ENCODE measurements at regions not wholly inside any gene's neighbourhood (a gene's known extent, or its start where the extent isn't known, plus 50 kb on each side); places are given as distances from the start of the nearest gene placed in this dataset.

DNA sequence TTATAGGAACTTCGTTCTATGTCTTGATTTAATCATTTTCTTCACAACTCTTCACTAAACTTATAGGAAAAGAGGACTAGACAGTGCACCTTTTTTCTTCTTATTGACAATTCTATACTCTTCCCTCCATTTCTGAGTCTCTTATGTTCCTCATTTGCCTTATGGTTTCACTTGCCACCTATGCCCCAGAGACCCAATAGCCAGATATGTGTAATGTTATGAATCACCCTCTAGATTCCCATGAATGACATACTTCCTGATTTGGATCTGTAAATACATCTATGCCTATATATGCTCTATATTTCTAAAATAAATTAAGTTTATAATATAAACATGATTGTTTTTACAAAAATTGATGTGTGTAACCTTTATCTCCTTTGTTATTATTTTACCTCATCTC, 514.1 kb upstream of the MEF2C start:
- ATAC-seq (peak; percentile 82), DNase-seq (no peak)
- Histone ChIP-seq H3K4me3 (no peak overlapping the region), H3K4me1 (no peaks in the 10 kb centered on the region), H3K9me3 (no peaks in the 10 kb centered on the region), H3K36me3 (no peaks in the 10 kb centered on the region), H3K27me3 (no peaks in the 10 kb centered on the region), H3K27ac (peak overlapping the region; percentile 44)
- intact Hi-C loops (cut with DNase I) = no loop called here
- TF ChIP-seq, protein P1, sequence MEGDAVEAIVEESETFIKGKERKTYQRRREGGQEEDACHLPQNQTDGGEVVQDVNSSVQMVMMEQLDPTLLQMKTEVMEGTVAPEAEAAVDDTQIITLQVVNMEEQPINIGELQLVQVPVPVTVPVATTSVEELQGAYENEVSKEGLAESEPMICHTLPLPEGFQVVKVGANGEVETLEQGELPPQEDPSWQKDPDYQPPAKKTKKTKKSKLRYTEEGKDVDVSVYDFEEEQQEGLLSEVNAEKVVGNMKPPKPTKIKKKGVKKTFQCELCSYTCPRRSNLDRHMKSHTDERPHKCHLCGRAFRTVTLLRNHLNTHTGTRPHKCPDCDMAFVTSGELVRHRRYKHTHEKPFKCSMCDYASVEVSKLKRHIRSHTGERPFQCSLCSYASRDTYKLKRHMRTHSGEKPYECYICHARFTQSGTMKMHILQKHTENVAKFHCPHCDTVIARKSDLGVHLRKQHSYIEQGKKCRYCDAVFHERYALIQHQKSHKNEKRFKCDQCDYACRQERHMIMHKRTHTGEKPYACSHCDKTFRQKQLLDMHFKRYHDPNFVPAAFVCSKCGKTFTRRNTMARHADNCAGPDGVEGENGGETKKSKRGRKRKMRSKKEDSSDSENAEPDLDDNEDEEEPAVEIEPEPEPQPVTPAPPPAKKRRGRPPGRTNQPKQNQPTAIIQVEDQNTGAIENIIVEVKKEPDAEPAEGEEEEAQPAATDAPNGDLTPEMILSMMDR (IDR thresholded peaks at IDR 0.05) = no peak

DNA sequence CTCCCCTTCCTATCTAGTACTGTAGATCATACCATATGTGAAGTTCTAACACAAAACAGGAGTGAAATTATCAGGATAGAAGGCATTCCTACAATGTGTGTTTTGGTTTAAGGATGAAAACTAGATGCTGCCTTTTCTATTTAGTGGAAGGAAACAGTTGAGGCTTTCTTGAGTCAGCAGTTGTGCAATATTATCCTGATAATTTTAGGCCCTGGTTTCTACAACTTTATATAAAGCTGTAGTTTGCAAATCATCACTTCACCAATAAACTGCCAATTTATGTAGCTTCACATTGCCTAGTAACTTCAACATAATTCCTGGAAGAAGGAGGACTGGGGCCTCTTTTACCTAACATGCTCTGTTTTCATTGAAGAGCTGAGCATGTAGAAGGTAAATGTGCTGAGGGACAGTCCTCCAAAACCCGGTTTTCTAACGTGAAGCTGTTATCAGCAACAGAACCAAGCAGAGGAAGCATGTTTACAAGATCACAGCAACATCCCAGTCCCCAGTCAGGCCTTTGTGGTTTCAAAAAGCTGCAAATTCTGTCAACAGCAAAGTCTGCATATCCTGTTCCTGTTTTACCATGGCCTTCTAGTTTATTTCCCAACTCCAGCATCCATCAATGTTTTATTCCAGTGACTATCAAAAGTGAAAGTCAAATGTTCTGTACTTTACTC, 513.4 kb upstream of the MEF2C start:
- TF ChIP-seq, protein P1 (IDR thresholded peaks at IDR 0.05) = no peak
- Histone ChIP-seq H3K4me1 (no peaks in the 10 kb centered on the region), H3K36me3 (no peaks in the 10 kb centered on the region), H3K27ac (peak overlapping the region; percentile 44), H3K9me3 (no peaks in the 10 kb centered on the region), H3K27me3 (no peaks in the 10 kb centered on the region), H3K4me3 (no peak overlapping the region)
- DNase-seq (no peak), ATAC-seq (peak; percentile 89)
- intact Hi-C loops (cut with DNase I) = no loop called here

DNA sequence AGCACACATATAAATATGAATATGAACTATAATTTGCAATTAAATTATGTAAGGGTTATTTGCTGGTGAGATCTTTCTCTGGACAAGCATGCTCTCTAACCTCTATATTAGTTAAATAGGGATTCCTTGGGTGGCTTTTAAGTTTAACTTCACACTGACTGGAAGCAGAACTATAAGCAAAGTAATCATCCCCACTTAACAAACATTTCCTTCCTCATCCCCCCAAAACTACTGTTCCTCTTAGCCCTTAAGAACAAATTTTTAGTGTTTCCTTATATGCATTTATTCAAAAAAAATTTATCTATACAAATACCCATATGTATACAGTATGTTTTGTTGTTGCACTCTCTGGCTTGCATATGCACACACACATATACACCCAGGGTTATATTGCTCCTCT, 512.1 kb upstream of the MEF2C start:
- H3K27ac ChIP-seq = no peak overlapping the region
- H3K9me3 ChIP-seq = no peaks in the 10 kb centered on the region
- H3K4me1 ChIP-seq = no peaks in the 10 kb centered on the region
- TF ChIP-seq, protein P1 (IDR thresholded peaks at IDR 0.05) = no peak
- ATAC-seq (no peak), DNase-seq (no peak)
- no peak overlapping the region for H3K4me3 ChIP-seq
- intact Hi-C loops (cut with DNase I) = no loop called here
- H3K27me3 ChIP-seq = no peaks in the 10 kb centered on the region
- no peaks in the 10 kb centered on the region for H3K36me3 ChIP-seq

DNA sequence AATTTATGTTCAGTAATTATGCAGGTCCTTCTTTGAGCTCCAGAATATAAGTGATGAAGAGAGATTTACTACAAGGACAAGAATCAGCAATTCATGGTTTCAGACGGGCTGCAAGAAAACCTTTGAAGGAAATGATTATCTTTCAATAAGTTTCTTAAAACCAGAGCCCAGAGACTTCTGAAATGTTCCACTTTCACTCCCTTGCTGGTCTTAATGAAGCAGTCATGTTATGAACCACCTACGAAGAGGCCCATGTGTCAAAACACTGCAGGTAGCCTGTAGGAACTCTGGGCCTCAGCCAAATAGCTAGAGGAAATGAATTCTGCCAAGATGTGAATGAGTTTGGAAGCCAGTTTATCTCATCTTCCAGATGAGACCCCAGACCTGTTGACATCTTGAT, 505.9 kb upstream of the MEF2C start:
- Histone ChIP-seq H3K27ac (no peak overlapping the region), H3K4me3 (no peak overlapping the region), H3K36me3 (no peaks in the 10 kb centered on the region), H3K4me1 (no peaks in the 10 kb centered on the region), H3K9me3 (no peaks in the 10 kb centered on the region), H3K27me3 (no peaks in the 10 kb centered on the region)
- no peak for DNase-seq
- TF ChIP-seq, protein P1 (IDR thresholded peaks at IDR 0.05) = no peak
- intact Hi-C loops (cut with DNase I) = no loop called here
- no peak for ATAC-seq

DNA sequence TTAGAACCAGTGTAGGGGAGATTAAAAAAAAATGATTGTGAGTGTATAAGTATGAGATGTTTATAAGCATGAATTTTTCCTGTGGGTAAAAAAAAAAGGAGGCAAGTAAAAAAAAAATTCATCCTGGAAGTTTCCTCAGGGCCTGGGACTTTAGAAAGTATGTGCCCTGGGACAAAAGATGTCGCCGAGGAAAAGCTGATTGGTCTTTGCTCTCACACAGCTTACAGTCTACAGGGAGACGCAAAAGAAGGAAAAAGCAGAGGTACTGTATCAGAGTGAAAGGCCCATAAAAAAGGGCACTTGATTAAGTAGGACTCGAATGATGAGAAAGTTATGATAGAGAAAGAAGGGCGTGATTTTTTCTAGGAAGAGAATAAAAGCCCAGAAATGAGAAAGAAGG, 501.4 kb upstream of the MEF2C start:
- Histone ChIP-seq H3K27me3 (no peaks in the 10 kb centered on the region), H3K4me3 (no peak overlapping the region), H3K36me3 (no peaks in the 10 kb centered on the region), H3K27ac (no peak overlapping the region), H3K9me3 (no peaks in the 10 kb centered on the region), H3K4me1 (no peaks in the 10 kb centered on the region)
- TF ChIP-seq, protein P1 (IDR thresholded peaks at IDR 0.05) = no peak
- intact Hi-C loops (cut with DNase I) = no loop called here
- ATAC-seq = no peak
- DNase-seq = no peak

DNA sequence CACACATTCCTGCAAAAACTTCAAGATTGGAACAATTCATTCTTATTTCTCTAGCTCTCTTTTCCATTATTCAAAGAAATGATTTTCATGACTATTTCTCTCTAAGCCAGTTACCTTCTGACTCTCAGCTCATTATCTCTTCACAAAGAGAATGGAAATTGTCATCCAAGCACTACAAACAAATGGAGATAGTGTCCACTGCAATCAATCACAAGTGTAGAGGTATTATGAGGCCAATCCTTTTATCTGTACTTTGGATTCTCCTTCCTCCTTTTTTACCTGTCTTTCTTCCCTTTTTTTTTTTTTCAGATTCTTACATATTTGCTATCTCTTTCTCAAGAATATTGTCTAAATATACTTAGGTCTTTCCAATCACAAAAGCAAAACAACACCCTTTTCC, 497.7 kb upstream of the MEF2C start:
- TF ChIP-seq, protein P1 (IDR thresholded peaks at IDR 0.05) = no peak
- Histone ChIP-seq H3K36me3 (no peaks in the 10 kb centered on the region), H3K9me3 (no peaks in the 10 kb centered on the region), H3K27ac (no peak overlapping the region), H3K4me3 (no peak overlapping the region), H3K4me1 (no peaks in the 10 kb centered on the region), H3K27me3 (no peaks in the 10 kb centered on the region)
- DNase-seq = no peak
- intact Hi-C loops (cut with DNase I) = no loop called here
- no peak for ATAC-seq
